HG03571 (cell line): ENCODE measurements at regions not wholly inside any gene's neighbourhood (a gene's known extent, or its start where the extent isn't known, plus 50 kb on each side); places are given as distances from the start of the nearest gene placed in this dataset.
"Not testable (repeated sequence)": the region's sequence is repeated elsewhere in the genome, so short reads cannot be mapped to it uniquely, and the experiment has no call there.

Source experiments
- ATAC-seq: cut with Tn5 transposase; IDR thresholded peaks from one replicate; pipeline ENCODE4 v1.9.1; 2021; ENCODE audit not compliant: unreplicated experiment

DNA sequence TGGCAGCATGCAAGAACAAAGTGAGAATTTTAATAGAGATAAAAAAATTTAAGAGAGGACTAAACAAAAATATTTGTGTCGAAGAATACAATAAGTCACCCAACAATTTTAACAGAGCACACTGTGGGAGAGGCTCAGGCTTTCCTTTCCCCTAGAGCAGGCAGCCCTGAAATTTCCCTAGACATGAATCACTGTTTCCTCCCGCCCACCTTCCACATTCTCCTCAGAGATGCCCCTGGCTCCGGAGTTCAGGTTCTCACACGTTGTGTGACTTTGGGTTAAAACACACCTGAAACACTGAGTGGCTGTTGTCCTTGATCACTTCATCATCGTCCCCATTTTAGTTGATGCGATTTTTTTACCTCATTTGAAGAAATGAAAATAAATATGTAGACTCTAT is 1231.1 kb downstream of the TMEM121 start:
- not testable (repeated sequence) for ATAC-seq

DNA sequence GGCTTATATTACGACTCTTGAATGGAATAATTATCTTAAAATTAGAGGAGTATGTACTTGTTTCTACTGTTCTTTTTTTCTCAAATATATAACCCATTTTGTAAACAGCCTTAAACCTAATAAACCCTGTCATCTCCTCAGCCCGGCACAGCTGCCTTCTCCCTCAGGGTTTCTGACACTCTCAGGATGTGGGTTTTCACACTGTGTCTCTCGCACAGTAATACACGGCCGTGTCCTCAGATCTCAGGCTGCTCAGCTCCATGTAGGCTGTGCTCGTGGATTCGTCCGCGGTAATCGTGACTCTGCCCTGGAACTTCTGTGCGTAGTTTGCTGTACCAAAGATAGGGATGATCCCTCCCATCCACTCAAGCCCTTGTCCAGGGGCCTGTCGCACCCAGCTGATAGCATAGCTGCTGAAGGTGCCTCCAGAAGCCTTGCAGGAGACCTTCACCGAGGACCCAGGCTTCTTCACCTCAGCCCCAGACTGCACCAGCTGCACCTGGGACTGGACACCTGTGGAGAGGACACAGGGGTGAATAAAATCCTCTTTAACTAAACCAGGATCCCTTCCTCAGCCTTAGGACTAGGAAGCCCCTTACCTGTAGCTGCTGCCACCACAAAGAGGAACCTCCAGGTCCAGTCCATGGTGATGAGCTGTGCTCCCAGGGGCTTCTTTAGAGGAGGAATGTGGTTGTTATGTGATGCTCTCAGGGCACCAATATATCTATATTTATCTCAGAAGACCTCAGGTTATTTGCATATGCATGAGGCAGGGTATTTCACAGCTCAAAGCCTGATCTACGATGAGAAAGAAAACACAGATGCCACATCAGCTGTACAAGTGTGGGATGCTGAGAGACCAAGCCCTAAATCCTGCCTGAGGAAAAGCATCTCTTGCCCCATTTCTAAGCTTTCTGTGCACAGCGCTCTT is 1235.8 kb downstream of the TMEM121 start:
- ATAC-seq = not testable (repeated sequence)

DNA sequence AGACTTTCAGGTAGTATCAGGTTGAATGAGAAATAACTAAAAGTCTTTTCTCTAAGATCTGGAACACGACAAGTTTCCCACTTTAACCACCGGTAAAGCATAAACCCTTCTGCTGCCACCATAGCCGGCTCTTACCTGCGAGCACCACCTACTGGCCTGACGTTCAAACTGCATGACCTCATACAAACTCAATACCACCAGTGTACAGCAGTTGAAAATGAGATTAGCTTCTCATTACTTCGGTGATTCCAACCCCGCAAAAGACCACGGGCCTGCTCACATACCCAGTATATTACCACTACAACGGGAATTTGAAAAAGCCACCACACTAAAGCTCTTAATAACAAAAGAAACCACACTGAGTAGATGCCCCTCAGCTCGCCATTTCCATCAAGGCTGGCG is 1238.6 kb downstream of the TMEM121 start:
- ATAC-seq = not testable (repeated sequence)

DNA sequence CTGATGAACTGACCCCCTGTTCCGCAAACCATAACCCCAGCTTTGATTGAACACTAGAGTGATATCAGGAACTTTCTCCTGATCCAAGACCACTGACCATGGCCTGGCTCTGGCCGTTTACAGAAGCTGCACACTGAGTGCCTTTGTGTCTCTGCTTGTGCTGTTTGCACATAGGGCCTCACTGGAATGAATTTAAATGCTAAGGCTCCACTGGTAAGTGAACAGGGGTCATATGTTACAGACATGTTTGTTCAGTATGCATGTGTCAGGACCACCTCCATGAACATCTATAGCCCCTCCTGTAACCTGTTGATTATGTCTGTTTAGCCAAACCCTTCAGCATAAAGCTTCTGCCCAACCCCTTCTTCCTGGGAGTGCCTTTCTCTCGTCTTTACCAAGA is 1239.8 kb downstream of the TMEM121 start:
- ATAC-seq = no peak

DNA sequence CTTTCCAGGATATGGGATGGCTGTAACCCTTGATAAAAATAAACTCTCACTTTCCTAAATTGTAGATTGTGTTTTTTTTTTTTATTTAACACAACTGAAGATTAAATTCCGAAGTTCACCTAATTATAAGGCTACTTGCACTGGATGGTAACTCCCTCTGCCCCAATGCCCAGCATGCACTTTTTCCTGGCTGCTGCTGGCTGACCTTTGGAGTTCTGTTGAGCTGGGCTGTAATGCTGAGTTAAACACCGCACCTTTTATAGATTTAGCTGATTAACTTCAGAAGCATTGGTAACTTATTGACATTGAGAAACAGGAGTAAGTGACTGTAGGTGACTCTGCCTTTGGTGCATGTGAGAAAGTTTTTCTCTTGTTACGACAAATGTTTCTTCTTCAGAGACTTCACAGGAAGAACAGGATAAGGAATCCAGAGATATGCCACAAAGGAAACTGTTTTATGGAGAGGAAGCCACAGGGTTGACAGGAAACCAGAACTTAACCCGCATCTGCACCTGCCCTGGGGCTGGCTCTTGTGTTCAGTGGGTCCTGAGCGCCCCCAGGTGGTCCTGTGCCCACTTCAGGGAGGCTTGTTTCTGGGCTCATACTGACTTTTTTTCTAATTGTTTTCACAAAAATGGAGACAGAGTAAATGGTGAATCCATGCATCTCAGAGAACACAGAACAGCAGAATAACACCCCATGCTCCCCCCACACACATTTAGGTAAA is 1240.3 kb downstream of the TMEM121 start:
- not testable (repeated sequence) for ATAC-seq

DNA sequence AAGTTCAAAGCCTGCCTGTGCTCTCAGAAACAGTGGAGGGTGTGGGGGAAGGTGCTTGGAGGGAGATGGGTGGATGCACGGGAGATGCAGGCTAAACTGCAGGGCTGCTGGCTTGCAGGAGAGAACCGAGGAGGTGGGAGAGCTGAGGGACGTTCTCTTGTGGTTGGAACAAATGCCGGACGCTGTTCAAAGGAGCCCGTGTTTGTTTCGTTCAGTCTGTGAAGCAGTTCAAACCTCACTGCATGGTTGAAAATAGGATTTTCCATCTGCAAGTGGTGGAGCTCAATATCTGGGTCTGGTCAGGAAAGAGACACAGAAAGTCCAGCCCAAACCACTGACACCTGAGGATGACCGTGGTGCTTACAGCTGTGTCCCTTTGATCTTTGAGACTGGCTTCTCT is 1241.8 kb downstream of the TMEM121 start:
- ATAC-seq = not testable (repeated sequence)

DNA sequence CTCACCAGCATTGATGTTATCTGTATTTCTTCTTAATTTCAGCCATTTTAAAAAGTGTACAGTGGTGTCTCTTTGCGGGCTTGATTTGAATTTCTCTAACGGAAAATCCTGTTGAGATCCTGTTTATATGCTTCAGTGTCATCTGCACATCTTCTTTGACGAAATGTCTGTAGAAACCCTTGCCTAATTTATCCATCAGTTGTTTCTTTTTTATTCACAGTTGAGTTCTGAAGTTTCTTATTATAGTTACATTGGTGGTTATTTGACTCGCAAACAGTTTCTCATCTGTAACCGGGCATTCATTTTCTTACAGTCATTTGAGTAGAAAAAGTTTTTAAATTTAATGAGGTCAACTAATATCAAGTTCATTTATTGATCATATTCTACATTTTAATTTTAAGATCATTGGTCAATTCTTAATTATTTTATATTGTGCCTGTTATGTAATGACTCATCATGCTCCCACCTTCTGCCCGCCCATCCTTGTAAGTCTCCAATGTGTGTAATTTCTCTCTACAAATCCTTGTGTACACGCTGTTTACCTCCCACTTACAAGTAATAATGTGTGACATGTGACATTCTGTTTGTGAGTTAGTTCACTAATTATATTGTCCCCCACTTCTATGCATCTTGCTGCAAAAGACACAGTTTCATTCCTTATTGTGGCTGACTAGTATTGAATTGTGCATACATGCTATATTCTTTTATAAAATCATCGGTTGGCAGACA is 1242.8 kb downstream of the TMEM121 start:
- not testable (repeated sequence) for ATAC-seq

DNA sequence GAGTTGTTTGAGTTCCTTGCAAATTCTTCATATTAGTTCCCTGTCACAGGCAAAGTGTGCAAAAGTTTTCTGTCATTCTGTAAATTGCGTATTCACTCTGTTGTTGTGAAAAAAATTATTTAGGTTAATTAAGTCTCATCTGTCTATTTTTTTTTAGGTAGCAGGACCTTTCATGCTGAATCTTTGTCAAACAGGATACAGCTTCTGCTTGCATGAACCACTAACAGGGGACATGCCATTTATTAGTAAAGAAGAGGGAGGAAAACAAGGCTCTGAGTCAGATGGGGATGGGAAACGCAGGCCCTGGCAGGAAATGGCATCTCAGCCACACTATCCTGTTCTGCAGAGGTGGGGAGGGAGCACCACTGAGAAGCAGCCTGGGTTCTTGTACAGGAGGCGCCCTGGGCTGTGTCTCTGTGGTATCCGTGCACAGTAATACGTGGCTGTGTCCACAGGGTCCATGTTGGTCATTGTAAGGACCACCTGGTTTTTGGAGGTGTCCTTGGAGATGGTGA is 1243.8 kb downstream of the TMEM121 start:
- not testable (repeated sequence) for ATAC-seq

DNA sequence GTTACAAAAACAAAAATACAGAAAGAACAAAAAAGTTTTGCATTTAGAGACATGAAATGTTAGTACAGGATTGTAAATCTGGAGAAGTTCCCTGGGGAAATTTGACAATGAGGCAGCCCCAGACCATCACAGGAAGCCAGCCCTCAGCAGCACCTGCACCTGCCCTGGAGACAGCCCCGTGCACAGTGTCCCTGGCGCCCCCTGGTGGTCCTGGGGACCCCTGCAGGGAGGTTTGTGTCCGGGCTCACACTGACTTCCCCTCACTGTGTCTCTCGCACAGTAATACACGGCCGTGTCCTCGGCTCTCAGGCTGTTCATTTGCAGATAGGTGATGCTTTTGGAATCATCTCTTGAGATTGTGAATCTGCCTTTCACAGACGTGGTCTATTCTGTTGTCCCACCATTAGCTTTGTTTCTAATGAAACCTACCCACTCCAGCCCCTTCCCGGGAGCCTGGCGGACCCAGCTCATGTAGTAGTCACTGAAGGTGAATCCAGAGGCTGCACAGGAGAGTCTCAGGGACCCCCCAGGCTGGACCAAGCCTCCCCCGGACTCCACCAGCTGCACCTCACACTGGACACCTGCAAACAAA is 1248.6 kb downstream of the TMEM121 start:
- not testable (repeated sequence) for ATAC-seq

DNA sequence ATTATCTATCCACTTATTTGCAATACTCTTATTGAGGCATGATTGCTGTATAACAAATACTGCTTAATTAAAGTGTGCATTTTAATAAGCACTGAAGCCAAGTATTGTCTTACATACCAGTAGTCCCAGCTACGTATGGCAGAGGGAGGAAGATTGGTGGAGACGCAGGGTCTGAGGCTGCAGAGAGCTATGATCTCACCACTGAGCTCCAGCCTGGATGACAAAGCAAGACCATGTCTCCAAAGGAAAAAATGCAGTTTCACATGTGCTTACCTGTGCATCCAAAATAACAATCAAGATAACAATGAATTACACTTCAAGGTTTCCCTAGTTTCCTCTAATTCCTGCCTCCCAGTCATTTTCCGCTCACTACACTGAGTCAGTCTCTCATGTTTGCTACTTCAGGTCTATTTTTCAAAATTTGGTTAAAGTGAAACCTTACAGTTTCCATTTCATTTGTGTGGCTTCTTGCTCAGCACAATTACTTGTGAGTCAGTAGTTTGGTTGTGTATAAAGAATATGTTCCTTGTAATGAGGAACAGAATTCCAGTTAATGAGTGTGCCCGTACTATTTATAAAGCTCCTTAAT is 1250.1 kb downstream of the TMEM121 start:
- no peak for ATAC-seq

DNA sequence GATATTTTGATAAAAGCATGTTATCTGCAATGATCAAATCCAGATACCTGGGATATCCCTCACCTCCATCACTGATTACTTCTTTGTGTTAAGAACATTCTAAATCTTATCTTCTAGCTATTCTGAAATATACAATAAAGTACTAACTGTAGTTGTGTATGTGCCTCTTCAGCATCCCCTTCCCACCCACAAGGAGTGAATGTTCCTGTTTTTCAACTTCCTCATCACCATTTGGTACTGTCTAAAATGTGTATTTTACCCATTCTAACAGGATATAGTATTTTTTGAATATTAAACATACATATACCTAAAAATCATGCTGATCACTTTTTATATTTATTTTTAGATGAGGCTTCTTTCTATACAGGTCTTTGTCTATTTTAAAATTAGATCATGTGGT is 1252.6 kb downstream of the TMEM121 start:
- ATAC-seq = no peak

DNA sequence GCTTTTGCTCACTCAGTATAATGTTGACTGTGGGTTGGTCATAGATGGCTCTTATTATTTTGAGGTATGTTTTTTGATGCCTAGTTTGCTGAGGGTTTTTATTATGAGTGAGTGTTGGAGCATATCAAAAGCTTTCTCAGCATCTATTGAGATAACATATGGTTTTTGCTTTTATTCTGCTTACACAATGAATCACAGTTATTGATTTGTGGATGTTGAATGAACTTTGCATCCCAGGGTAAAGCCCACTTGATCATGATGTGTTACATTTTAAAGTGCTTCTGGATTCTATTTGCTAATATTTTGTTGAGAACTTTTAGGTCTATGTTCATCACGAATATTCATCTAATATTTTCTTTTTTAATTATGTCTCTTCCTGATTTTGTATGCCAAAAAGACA is 1260.3 kb downstream of the TMEM121 start:
- no peak for ATAC-seq

DNA sequence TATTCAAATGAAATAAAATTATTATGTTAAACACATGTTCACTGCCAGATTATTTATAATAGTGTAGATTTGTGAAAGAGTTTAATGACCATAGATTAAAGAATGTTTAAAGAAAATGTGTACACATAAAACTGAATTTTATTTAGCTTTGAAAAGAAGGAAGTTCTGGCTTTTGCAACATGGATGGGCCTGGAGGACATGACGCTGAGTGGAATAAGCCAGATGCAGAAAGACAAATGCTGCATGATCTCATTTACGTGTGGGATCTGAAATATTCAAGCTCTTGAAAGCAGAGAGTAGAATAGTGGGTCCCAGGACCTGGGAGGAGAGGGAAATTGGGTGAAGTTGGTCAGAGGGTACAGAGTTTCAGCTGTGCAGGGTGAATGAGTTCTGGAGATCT is 1261.2 kb downstream of the TMEM121 start:
- no peak for ATAC-seq

DNA sequence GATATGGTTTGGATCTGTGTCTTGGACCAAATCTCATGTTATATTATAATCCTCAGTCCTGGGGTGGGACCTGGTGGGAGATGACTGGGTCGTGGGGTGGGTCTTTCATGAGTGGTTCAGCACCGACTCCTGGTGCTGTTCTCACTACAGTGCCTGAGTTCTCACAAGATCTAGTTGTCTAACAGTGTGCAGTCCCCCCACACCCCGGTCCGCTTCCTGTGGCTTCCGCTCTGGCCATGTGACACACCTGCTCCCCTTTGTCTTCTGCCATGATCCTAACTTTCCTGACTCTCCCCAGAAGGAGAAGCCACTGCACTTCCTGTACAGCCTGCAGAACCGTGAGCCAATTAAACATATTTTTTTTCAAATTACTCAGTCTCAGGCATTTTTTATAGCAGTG is 1262.2 kb downstream of the TMEM121 start:
- no peak for ATAC-seq

DNA sequence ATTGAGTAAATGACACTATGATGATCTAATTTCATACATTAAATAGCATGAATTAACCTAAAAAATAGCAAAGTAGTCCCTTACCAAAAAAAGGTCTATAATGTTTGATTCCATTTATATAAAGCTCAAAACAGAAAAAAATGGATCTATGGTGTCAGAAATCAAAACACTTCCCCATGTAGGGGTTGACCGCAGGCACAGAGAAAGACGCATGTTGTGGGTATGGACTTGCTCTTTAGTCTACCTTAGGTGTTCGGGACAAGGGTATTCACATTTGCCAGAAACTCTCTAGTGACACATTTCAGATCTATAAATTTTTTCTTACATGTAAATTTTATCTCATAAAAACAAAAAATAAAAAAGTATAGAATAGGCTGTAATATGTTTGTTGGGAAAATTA is 1262.9 kb downstream of the TMEM121 start:
- ATAC-seq = no peak

DNA sequence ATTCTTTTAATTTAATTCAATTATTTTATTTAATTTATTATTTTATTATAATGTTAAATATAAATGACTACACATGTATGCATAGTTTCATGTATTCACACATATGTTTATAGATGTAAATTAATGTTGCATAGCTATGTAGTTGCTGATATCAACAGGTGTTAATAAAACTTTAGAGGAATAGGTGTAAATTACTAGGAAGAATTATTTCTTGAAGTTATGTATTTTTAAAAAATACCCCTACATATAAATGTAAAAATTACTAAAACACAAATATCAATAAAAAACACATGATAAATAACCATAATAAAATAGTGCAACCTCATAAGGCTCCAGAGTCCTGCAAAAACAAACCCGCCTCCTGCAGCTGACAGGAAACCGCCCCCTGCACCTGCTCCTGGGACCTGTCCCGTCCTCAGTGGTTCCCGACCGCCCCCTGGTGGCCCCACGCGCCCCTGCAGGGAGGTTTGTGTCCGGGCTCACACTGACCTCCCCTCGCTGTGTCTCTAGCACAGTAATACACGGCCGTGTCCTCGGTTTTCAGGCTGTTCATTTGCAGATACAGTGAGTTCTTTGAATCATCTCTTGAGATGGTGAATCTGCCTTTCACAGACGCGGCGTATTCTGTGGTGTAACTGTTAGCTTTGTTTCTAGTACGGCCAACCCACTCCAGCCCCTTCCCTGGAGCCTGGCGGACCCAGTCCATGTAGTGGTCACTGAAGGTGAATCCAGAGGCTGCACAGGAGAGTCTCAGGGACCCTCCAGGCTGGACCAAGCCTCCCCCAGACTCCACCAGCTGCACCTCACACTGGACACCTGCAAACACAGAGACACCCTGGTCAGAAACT is 1264.0 kb downstream of the TMEM121 start:
- ATAC-seq = no peak

DNA sequence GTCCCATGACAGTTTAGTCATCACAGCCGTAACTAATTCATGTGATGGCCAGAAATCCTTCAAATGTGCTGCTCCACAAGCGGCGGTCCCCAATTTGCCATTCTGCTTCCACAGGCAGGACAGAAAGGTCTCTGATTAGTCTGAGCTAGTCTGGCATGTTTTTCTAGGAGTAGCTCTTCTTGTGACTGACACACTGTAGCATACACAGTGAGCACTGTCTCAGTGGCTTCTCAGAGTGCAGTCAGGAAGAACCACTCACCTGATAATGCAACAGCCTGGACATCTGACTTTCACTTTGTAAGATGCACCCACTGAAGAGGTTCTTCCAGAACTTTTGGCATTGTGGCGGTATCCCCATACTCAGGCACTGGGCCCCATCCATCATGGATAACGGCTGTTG is 1266.2 kb downstream of the TMEM121 start:
- no peak for ATAC-seq

DNA sequence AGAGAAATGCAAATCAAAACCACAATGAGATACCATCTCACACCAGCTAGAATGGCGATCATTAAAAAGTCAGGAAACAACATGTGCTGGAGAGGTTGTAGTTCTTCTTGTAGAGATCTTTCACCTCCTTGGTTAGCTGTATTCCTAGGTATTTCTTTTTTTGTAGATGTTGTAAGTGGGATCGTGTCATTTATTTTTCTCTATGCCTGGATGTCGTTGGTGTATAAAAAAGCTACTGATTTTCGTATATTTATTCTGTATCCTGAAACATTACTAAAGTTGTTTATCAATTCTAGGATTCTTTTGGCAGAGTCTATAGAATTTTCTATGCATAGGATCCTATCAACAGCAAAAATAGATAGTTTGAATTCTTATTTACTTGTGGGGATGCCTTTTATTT is 1271.8 kb downstream of the TMEM121 start:
- not testable (repeated sequence) for ATAC-seq
